ENCODE measurements at regions not wholly inside any gene's neighbourhood (a gene's known extent, or its start where the extent isn't known, plus 50 kb on each side); places are given as distances from the start of the nearest gene placed in this dataset.
"Not testable (repeated sequence)": the region's sequence is repeated elsewhere in the genome, so short reads cannot be mapped to it uniquely, and the experiment has no call there.

DNA sequence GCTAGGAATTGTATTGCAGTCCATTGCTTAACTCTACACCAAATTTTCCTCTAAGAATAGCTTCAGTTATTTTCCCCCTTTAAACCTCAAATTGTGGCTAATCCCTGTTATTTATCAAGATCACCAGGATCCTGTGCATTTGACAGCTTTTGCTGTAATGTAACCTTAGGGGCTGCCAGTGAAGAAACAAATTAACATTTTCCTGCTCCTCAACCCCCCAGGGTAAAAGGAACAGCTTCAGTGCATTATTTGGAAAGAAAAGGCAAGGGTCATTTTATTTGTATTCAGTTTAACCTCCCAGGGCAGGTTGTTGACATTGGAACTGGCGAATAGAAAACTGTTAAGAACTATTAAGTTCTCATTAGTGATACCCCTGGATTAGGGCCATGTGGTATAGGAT lies 57.0 kb downstream of the PCDH20 start:
- FAIRE-seq: no peak

DNA sequence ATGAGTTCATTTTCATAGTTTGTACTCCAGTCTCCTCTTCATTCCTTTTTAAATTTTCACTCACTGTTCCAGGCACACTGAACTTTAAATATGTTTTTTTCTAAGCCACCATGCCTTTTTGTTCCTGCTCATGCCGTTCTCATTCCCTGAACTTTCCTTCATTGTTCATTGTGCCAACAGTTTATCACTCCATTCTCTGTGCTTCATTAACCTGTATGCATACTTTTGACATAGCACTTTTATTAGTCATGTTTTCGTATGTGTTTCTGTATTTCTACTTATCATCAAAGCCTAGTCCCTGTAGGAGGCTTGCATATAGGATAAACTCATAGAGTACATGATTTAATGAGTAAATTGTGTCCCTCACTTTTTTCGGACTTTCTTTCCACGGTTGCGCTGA lies 65.3 kb downstream of the PCDH20 start:
- no peak for DNase-seq (ENCODE audit: extremely low spot score, insufficient read length, low read depth)
- no peak for FAIRE-seq

More for the DNA sequence above, 57.0 kb downstream of the PCDH20 start:
- DNase-seq (ENCODE audit: extremely low spot score, insufficient read length, low read depth): no peak

- DNase-seq (ENCODE audit: extremely low spot score, insufficient read length, low read depth) (no peak), FAIRE-seq (no peak)
These were observed 76.5 kb downstream of the PCDH20 start for GRCh38 chr13:61339054-61339621.

- FAIRE-seq: no peak
- DNase-seq (ENCODE audit: extremely low spot score, insufficient read length, low read depth): no peak
These were observed 99.0 kb downstream of the PCDH20 start for GRCh38 chr13:61316647-61317046.

- no peak for DNase-seq (ENCODE audit: extremely low spot score, insufficient read length, low read depth)
- FAIRE-seq: no peak
These were observed 121.0 kb downstream of the PCDH20 start for GRCh38 chr13:61294467-61295191.

DNA sequence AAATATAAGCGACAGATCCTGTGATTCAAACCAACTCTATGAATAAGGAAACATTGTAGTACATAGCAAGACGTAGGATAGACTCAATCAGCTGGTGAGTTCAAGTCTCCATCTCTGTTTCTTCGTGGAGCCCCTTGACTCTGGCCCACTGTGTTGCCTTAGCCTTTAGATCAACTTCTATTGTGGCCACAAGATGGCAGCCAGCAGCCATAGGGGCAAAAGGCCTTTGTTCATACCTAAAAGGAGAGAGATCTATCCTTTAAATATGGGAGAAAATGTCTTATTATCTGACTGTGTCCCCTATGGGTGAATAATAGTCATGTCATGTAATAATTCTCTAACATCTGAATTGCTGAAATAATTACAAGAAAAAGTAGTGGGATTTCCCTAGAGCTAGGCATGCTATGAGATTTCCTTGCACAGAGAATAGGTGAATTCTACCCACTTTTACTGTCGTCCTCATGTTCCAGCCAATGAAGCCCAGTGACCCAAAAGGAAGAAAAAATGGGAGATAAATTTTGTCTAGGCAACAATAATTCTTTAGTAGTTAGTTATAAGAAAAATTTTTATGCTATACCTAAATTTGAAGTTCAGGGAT lies 129.4 kb downstream of the PCDH20 start:
- DNase-seq (ENCODE audit: extremely low spot score, insufficient read length, low read depth) (no peak), FAIRE-seq (no peak)

DNA sequence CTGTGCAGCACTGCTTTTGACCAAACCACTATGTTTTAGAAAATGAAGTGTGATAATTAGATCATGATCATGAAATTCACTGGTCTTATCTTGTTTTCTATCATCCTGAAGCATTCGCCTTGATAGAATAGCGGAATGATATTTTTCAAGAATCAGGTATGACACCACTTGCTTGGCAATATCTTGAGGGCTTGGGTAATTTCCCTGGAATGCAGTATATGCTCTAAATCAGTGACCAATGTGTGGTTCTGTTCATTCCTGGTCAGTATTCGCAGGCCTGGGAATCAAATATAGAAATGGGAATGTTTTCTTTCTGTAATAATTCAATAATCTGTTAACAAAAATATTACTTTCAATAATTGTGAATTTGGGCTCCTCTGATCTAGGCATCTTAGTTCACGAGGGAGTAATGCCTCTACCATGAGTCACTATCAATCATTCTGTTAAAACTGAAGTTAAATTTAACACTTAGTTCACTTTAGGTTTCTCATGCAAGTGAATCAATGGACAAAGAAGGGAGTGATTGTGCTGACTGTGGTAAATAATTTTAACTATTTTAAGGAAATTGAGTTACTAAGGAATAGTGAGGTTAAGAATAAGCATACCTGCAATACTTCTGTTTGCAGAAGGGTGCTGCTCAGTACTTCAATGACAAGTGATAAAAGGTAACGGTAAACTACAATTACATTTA lies 137.9 kb downstream of the PCDH20 start:
- FAIRE-seq (no peak), DNase-seq (ENCODE audit: extremely low spot score, insufficient read length, low read depth) (no peak)

GRCh38 chr13:61277088-61277487 lies 138.6 kb downstream of the PCDH20 start:
- FAIRE-seq: no peak
- DNase-seq (ENCODE audit: extremely low spot score, insufficient read length, low read depth): no peak

DNA sequence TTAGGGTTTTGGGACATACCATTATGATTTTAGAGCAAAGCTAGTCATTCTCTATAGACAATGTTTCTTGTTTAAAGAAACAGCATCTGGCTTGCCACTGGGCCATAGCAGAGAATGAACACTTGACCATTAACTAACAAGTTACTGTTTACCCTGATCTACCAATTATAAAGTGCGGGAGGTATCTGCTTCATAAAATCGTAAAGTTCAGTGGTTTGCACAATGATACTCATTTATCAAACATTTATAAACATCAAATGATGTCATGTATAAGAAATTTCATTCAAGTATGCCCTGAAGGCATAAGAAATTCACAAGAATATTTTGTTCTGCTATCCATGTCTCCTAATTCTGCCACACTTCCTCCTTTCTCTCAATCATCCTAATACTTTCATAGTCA lies 139.2 kb downstream of the PCDH20 start:
- FAIRE-seq (no peak), DNase-seq (ENCODE audit: extremely low spot score, insufficient read length, low read depth) (no peak)

DNA sequence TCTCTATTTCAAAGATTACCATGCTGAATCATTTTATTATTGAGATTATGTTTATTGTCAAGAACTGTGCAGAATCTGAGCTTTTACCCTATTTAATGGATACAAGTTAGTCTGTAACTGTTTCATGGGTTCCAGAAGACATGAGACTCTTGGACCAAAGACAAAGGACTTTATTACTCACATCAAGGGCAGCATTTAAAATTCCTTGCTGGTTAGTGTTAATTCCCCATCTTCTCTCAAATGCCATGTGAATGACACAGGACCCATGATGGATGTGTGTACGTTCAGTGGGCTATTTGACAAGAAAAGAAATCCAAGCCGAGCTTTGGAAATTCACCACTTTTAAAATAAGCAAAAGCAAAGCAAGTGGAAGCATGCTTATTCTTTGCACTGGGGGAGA lies 139.9 kb downstream of the PCDH20 start:
- DNase-seq (ENCODE audit: extremely low spot score, insufficient read length, low read depth): no peak
- FAIRE-seq: no peak

GRCh38 chr13:61275251-61275650 lies 140.4 kb downstream of the PCDH20 start:
- DNase-seq (ENCODE audit: extremely low spot score, insufficient read length, low read depth) (no peak), FAIRE-seq (no peak)

DNA sequence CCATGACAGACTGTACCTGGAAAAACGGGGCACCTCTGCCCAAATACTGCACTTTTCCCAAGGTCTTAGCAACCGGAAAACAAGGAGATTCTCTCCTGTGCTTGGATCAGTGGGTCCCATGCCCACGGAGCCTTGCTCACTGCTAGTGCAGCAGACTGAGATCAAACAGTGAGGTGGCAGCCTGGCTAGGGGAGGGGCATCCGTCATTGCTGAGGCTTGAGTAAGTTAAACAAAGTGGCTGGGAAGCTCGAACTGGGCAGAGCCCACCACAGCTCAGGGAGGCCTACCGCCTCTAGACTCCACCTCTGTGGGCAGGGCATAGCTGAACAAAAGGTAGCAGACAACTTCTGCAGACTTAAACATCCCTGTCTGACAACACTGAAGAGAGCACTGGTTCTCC lies 148.8 kb downstream of the PCDH20 start:
- FAIRE-seq: not testable (repeated sequence)

DNA sequence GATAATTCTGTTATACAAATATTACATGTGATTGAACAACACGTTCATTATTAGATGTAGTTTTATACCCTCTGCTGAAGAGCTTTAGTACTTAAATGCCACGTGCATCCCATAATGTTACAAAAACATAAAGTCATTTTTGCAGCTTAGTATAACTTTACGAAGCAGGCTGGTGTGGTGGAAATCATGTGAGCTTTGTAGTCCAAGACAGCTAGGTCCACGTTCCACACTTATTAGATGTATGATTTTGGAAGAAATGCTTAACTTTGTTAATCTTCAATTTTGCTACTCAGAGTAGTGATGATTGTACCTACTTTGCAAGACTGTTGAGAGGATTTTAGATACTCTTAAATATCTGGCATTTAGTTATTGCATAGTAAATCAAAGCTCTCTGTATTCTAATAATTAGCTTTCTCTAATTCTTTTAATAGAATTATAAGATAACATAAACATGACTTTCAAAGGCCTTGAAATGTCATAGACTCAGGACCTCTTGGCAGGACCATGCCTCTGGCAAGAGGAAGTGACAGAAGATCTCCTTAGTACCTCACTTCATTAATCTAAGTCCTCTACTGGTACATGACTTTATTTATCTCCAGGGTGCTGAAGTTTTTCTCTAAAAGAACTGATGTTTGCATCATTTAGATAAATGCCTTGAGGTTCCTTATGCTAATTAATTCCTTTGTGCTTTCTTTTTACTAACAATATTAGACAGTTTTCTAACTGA lies 153.7 kb downstream of the PCDH20 start:
- DNase-seq (ENCODE audit: extremely low spot score, insufficient read length, low read depth): no peak
- no peak for FAIRE-seq

More for the DNA sequence above, 148.8 kb downstream of the PCDH20 start:
- DNase-seq (ENCODE audit: extremely low spot score, insufficient read length, low read depth): not testable (repeated sequence)

DNA sequence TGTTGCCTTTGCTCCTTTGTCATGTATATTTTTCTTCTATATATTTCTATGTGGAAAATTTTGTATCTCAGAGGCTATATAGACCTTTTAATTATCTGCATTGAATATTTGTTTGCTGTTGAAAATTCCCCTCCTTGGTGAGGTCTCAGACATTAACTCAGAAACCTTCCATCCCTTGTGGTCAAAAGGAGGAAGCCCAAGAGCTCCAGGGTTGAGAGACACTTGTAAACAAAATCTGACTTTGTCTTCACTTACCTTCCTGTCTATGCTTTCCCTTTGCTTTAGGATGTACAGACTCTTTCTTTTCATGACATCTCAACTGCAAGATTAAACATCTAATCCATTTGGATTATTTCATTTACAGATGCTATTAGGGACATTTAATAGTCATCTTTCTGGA lies 157.5 kb downstream of the PCDH20 start:
- FAIRE-seq (no peak), DNase-seq (ENCODE audit: extremely low spot score, insufficient read length, low read depth) (no peak)

- no peak for FAIRE-seq
- DNase-seq (ENCODE audit: extremely low spot score, insufficient read length, low read depth): no peak
These were observed 160.4 kb downstream of the PCDH20 start for GRCh38 chr13:61255040-61255796.

GRCh38 chr13:61253105-61253877 lies 162.4 kb downstream of the PCDH20 start:
- FAIRE-seq (no peak), DNase-seq (ENCODE audit: extremely low spot score, insufficient read length, low read depth) (no peak)

DNA sequence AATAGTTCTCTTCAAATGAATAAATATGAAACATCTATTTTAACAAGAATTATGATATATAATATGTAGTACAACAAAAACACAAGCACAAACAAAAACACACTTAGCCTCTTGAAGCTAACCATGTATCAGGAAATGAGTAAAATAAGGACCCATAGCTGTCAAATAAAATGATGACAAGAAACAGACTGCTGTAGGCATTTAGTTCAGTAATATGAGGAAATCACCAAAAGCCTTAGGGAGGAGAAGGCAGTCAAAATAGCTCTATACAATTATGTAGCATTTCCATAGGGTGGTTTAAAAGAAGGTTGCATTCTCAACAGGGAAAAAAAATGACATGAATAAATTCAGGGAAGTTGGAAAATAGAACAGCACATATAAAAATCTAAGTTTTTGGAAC lies 163.4 kb downstream of the PCDH20 start:
- FAIRE-seq (no peak), DNase-seq (ENCODE audit: extremely low spot score, insufficient read length, low read depth) (no peak)

DNA sequence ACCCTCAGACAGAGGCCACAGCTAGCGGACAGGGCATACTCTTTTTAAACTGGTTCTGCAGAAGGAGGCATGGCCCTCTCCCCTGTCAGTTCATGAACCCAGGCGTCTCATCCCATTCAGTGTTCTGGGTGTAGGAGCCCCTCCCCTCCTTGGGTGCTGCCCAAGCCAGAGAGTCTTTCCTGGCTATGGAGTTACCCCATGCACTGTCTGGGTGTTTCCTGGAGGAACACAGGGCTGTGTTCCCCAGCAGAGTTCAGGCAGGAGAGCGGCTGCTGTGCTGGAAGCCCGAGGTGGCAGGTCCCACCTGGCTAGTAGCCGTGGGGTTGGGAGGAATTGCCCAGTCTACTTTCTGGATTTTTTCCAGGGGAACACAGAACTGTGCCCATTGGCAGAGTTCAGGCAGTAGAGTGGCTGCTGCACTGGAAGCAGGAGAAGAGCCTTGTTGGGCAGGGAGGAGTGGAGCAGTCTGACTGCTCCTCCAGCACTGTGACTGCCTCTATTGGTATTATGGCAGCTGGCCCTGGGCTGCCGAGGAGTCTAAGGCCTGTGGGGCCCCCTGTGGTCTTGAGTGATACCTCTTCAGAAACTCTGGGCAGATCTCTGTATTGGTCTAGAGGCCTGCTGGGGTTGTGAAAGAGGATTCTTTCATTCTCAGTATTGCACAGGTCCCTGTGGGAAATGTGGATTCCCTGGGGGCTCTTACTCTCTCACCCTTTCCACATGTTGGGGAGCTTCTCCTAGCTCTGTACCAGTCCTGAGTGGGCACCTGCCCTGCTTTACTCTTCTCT lies 168.3 kb downstream of the PCDH20 start:
- DNase-seq (ENCODE audit: extremely low spot score, insufficient read length, low read depth) (no peak), FAIRE-seq (no peak)

Data from GM18507 (cell line).